Pons (tissue), 1 donor: ENCODE measurements at regions not wholly inside any gene's neighbourhood (a gene's known extent, or its start where the extent isn't known, plus 50 kb on each side); places are given as distances from the start of the nearest gene placed in this dataset.
A peak's percentile ranks its signal among the peaks of the same experiment; 100 is the strongest.
"Not testable (repeated sequence)": the region's sequence is repeated elsewhere in the genome, so short reads cannot be mapped to it uniquely, and the experiment has no call there.

Source experiments
- DNase-seq: peaks from one replicate; pipeline ENCODE4 v3.0.0-alpha.2; 2016; ENCODE audit warnings: low spot score

- no peak for DNase-seq
Measured at GRCh38 chr2:176424746-176425145, 155.5 kb downstream of the MTX2 start.

- no peak for DNase-seq
Measured at GRCh38 chr2:176427549-176427948, 158.3 kb downstream of the MTX2 start.

GRCh38 chr2:176428944-176429469 is 159.8 kb downstream of the MTX2 start:
- not testable (repeated sequence) for DNase-seq

GRCh38 chr2:176432434-176432833 is 163.2 kb downstream of the MTX2 start:
- DNase-seq: no peak

- no peak for DNase-seq
Measured at GRCh38 chr2:176435729-176436128, 166.5 kb downstream of the MTX2 start.

GRCh38 chr2:176443946-176444345 is 174.7 kb downstream of the MTX2 start:
- no peak for DNase-seq

- DNase-seq: no peak
Measured at GRCh38 chr2:176445956-176446355, 176.7 kb downstream of the MTX2 start.

GRCh38 chr2:176446718-176447414 is 177.6 kb downstream of the MTX2 start:
- no peak for DNase-seq

- DNase-seq: no peak
Measured at GRCh38 chr2:176447616-176448015, 178.4 kb downstream of the MTX2 start.

- DNase-seq: no peak
Measured at GRCh38 chr2:176449852-176450251, 180.6 kb downstream of the MTX2 start.

GRCh38 chr2:176453784-176454183 is 184.5 kb downstream of the MTX2 start:
- no peak for DNase-seq

- peak; percentile 77 for DNase-seq
Measured at GRCh38 chr2:176454893-176455815, 185.9 kb downstream of the MTX2 start.

GRCh38 chr2:176455816-176456291 is 186.6 kb downstream of the MTX2 start:
- DNase-seq: no peak

GRCh38 chr2:176457481-176457880 is 188.2 kb downstream of the MTX2 start:
- no peak for DNase-seq

- DNase-seq: no peak
Measured at GRCh38 chr2:176461098-176461808, 192.0 kb downstream of the MTX2 start.

GRCh38 chr2:176461809-176462670 is 192.8 kb downstream of the MTX2 start:
- no peak for DNase-seq

GRCh38 chr2:176463546-176463945 is 194.3 kb downstream of the MTX2 start:
- DNase-seq: no peak

GRCh38 chr2:176464886-176465564 is 195.8 kb downstream of the MTX2 start:
- peak; percentile 57 for DNase-seq

GRCh38 chr2:176466918-176467452 is 197.7 kb downstream of the MTX2 start:
- no peak for DNase-seq

- DNase-seq: no peak
Measured at GRCh38 chr2:176467595-176467994, 198.4 kb downstream of the MTX2 start.
